Heart left ventricle (tissue), 13 donors: ENCODE measurements at regions not wholly inside any gene's neighbourhood (a gene's known extent, or its start where the extent isn't known, plus 50 kb on each side); places are given as distances from the start of the nearest gene placed in this dataset.

Source experiments
- CTCF ChIP-seq, 12 donors: fragments of 200-600 bp; sonication (generic) in 4 of 12; IDR thresholded peaks; one replicate each; pipeline versions ENCODE4 v1.5.0 to v1.8.0; 2018 to 2022; ENCODE audit warnings: antibody characterized with exemption in 12 of 12, mild to moderate bottlenecking in 5 of 12
- POLR2A ChIP-seq, 2 donors: fragments of 450-650 bp; IDR thresholded peaks; one replicate each; pipeline ENCODE4 v1.6.1; 2017; ENCODE audit warnings: antibody characterized with exemption in 2 of 2, mild to moderate bottlenecking in 2 of 2, moderate library complexity in 2 of 2
- donor health status: ischemic (EF 13 %, LVEDD 7.1; RV severe dilation, severe dysfunction).
- donor health status: DM: no; HTN: yes; CAD: no.
- donor health status: DM: no; HTN: no; CAD: no.
- donor health status: ischemic (EF 25% LVEDD 6.9; RV normal size, moderate dysfunction).
- donor health status: ischemic (EF 25% LVEDD 5.7; RV mildly dilated, moderate dysfunction).
- donor health status: ischemic (EF 35%, LVEDD 5.7; RV mildly dilated, moderate dysfunction).
- donor health status: nonischemic (EF 11% LVEDD 7.7; RV severe dilation, severe dysfunction).
- donor health status: DM: yes; HTN: yes; CAD: no.
- donor health status: PGD.
- donor health status: ischemic (EF 29% LVEDD 5.4; RV normal size, mild dysfunction).
- donor health status: nonischemic (EF 23%, LVEDD 6.1; RV moderate dilation, normal function).

DNA sequence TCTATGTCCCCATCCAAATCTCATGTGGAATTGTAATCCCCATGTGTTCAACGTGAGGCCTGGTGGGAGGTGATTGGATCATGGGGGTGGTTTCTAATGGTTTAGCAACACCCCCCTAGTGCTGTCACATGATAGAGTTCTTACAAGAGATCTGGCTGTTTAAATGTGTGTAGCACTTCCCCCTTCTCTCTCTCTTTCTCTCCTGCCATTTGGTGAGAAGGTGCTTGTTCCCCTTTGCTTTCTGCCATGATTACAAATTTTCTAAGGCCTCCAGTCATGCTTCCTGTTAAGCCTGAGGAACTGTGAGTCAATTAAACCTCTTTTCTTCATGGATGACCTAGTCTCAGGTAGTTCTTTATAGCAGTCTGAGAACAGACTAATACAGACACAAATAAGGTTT is 165.4 kb downstream of the OGFRL1 start:
- no peak for TF ChIP-seq CTCF (IDR thresholded peaks at IDR 0.05)
- TF ChIP-seq POLR2A (IDR thresholded peaks at IDR 0.05) = no peak
